GM12878 (cell line): ENCODE measurements at regions not wholly inside any gene's neighbourhood (a gene's known extent, or its start where the extent isn't known, plus 50 kb on each side); places are given as distances from the start of the nearest gene placed in this dataset.
A peak's percentile ranks its signal among the peaks of the same experiment; 100 is the strongest.

Experiments
- ATAC-seq: fragments of 200-7000 bp; cut with Tn5 transposase; 3 replicates; pipeline ENCODE4 v1.9.1; 2020; ENCODE audit warnings: mild to moderate bottlenecking, moderate library complexity
- BruUV-seq: library from RNA; stranded (reverse); fragments of 400-500 nt; replicated peaks from 2 replicates; lab custom pipeline; 2021; lab: Mats Ljungman, UMichigan
- CTCF ChIA-PET: fragments of 300-600 bp; sonication (Branson Sonifier 250); formaldehyde crosslinking; extraction: SDS; loops from one replicate; lab custom pipeline; 2021; ENCODE audit warnings: inconsistent platforms; lab: Yijun Ruan, JAX
- POLR2A ChIA-PET: fragments of 350-600 bp; formaldehyde crosslinking; extraction: SDS; loops from one replicate; lab custom pipeline; 2021; ENCODE audit warnings: inconsistent platforms; lab: Charles Lee
- RAD21 ChIA-PET: fragments of 300-600 bp; sonication (Branson Sonifier 250); formaldehyde crosslinking; loops from one replicate; lab custom pipeline; 2023; ENCODE audit warnings: antibody characterized with exemption; ENCODE audit not compliant: unreplicated experiment; lab: Charles Lee
- SMC1A ChIA-PET: fragments of 300-600 bp; sonication (Branson Sonifier 250); formaldehyde crosslinking; loops from one replicate; lab custom pipeline; 2023; ENCODE audit not compliant: unreplicated experiment, uncharacterized antibody; lab: Charles Lee
- DNase-seq: peaks from one replicate; pipeline ENCODE4 v3.0.0-alpha.2; 2011; ENCODE audit warnings: low read depth, low spot score
- FAIRE-seq: peaks from 3 replicates; lab custom pipeline; 2011; peaks lifted over from hg19 to GRCh38; lab: Jason Lieb, UNC
- H2AFZ ChIP-seq: 2 replicates; pipeline ENCODE4 v1.6.0; 2011; ENCODE audit warnings: low read depth, low read length, control low read depth; ENCODE audit not compliant: control insufficient read depth
- H3K27ac ChIP-seq: 2 replicates; pipeline ENCODE4 v1.5.1; 2011; ENCODE audit warnings: control low read depth; ENCODE audit not compliant: control insufficient read depth, insufficient read depth
- H3K27me3 ChIP-seq, 2 experiments: replicated peaks in 1 of 2; 2 replicates each; pipeline versions ENCODE4 v1.6.0 to v1.6.1; 2011; ENCODE audit warnings: low read length in 1 of 2; ENCODE audit not compliant: control insufficient read depth in 2 of 2, insufficient read depth in 2 of 2
- H3K36me3 ChIP-seq, 2 experiments: 2 replicates each; pipeline ENCODE4 v1.5.1; 2011; ENCODE audit warnings: low read length in 1 of 2; ENCODE audit not compliant: control insufficient read depth in 2 of 2, insufficient read depth in 2 of 2
- H3K4me1 ChIP-seq: 2 replicates; pipeline ENCODE4 v1.6.1; 2011; ENCODE audit warnings: mild to moderate bottlenecking, low read length, moderate library complexity, mixed read lengths; ENCODE audit not compliant: control insufficient read depth, insufficient read depth
- H3K4me2 ChIP-seq: 2 replicates; pipeline ENCODE4 v1.6.0; 2011; ENCODE audit warnings: control low read depth; ENCODE audit not compliant: control insufficient read depth, insufficient read depth
- H3K4me3 ChIP-seq: fragments of 200-600 bp; sonication (generic); 2 replicates; pipeline ENCODE4 v1.5.1; 2016
- H3K79me2 ChIP-seq: 2 replicates; pipeline ENCODE4 v1.6.0; 2011; ENCODE audit warnings: low read length; ENCODE audit not compliant: control insufficient read depth, insufficient read depth
- H3K9ac ChIP-seq: 2 replicates; pipeline ENCODE4 v1.8.0; 2011; ENCODE audit warnings: low read length, control low read depth, mixed read lengths; ENCODE audit not compliant: control insufficient read depth, insufficient read depth
- H3K9me3 ChIP-seq: replicated peaks from 3 replicates; pipeline ENCODE4 v1.5.1; 2011; ENCODE audit warnings: mild to moderate bottlenecking, low read length; ENCODE audit not compliant: control insufficient read depth, insufficient read depth
- H4K20me1 ChIP-seq: 2 replicates; pipeline ENCODE4 v1.6.0; 2011; ENCODE audit not compliant: control insufficient read depth, insufficient read depth
- BMI1 ChIP-seq: fragments of 450-650 bp; IDR thresholded peaks from 2 replicates; pipeline ENCODE4 v1.6.1; 2016; ENCODE audit warnings: mild to moderate bottlenecking, moderate library complexity, borderline replicate concordance
- CBX3 ChIP-seq: fragments of 200-600 bp; sonication (generic); IDR thresholded peaks from 2 replicates; pipeline ENCODE4 v1.6.1; 2016; ENCODE audit warnings: low read depth, borderline replicate concordance
- CREM ChIP-seq: IDR thresholded peaks from 2 replicates; pipeline ENCODE4 v1.6.1; 2014; ENCODE audit warnings: antibody characterized with exemption, low read depth
- EZH2 ChIP-seq: IDR thresholded peaks from 2 replicates; pipeline ENCODE4 v1.6.1; 2012; ENCODE audit warnings: low read depth, mild to moderate bottlenecking, control low read depth, inconsistent platforms, low read length, borderline replicate concordance; ENCODE audit not compliant: control insufficient read depth
- FOXM1 ChIP-seq: IDR thresholded peaks from 2 replicates; pipeline ENCODE4 v1.6.1; 2012; ENCODE audit warnings: low read depth, mild to moderate bottlenecking, inconsistent platforms, low read length, moderate library complexity
- HDGF ChIP-seq: fragments of 450-650 bp; IDR thresholded peaks from 2 replicates; pipeline ENCODE4 v1.6.1; 2016; ENCODE audit warnings: antibody characterized with exemption
- LARP7 ChIP-seq: fragments of 450-650 bp; IDR thresholded peaks from 2 replicates; pipeline ENCODE4 v1.6.1; 2017; ENCODE audit warnings: mild to moderate bottlenecking
- PML ChIP-seq: IDR thresholded peaks from 2 replicates; pipeline ENCODE4 v1.6.1; 2012; ENCODE audit warnings: low read length, inconsistent platforms
- POU2F2 ChIP-seq: IDR thresholded peaks from 3 replicates; pipeline ENCODE4 v1.6.1; 2011; ENCODE audit warnings: low read depth, mild to moderate bottlenecking, low read length, borderline replicate concordance
- RAD21 ChIP-seq: IDR thresholded peaks from 2 replicates; pipeline ENCODE4 v1.6.1; 2011; ENCODE audit warnings: mild to moderate bottlenecking, low read depth, low read length, moderate library complexity; ENCODE audit not compliant: insufficient read depth
- SMAD1 ChIP-seq: fragments of 450-650 bp; IDR thresholded peaks from 2 replicates; pipeline ENCODE4 v1.6.1; 2018; ENCODE audit warnings: mild to moderate bottlenecking, low read depth; ENCODE audit not compliant: partially characterized antibody
- TAF1 ChIP-seq: IDR thresholded peaks from 2 replicates; pipeline ENCODE4 v1.6.1; 2011; ENCODE audit warnings: mild to moderate bottlenecking, low read depth, low read length, borderline replicate concordance
- YBX1 ChIP-seq: fragments of 450-650 bp; IDR thresholded peaks from 2 replicates; pipeline ENCODE4 v1.6.1; 2016; ENCODE audit warnings: antibody characterized with exemption
- ZNF24 ChIP-seq: fragments of 450-650 bp; IDR thresholded peaks from 2 replicates; pipeline ENCODE4 v1.6.1; 2017; ENCODE audit warnings: antibody characterized with exemption, mild to moderate bottlenecking
- ZNF384 ChIP-seq: IDR thresholded peaks from 2 replicates; pipeline ENCODE4 v1.6.1; 2012; ENCODE audit warnings: low read depth, mild to moderate bottlenecking, low read length, improper control_type of control experiment, borderline replicate concordance
- ZZZ3 ChIP-seq: IDR thresholded peaks from 2 replicates; pipeline ENCODE4 v1.6.1; 2011; ENCODE audit warnings: low read depth; ENCODE audit not compliant: control insufficient read depth, insufficient read length
- WGBS: methylation state at CpG from one replicate; pipeline ENCODE4 v1.1.6; 2016; ENCODE audit warnings: low lambda C conversion rate; ENCODE audit not compliant: insufficient replicate concordance, insufficient coverage; ENCODE audit errors: missing lambda C conversion rate; 5-methylcytosine and 5-hydroxymethylcytosine counted together
- in situ Hi-C: fragments of 300-500 bp; cut with MboI; formaldehyde crosslinking; loops from 9 replicates; pipeline ENCODE4 v1.14.3; 2018; ENCODE audit warnings: mixed read lengths
- intact Hi-C: fragments of 100-400 bp; cut with micrococcal nuclease; formaldehyde crosslinking; loops from one replicate; pipeline ENCODE4 v1.14.2; 2022; ENCODE audit not compliant: unreplicated experiment
- TF ChIP-seq, protein P1 (sequence below): IDR thresholded peaks from 2 replicates; pipeline ENCODE4 v1.6.1; 2012; ENCODE audit warnings: low read depth, low read length, improper control_type of control experiment
- TF ChIP-seq, protein P2 (sequence below): fragments of 450-650 bp; IDR thresholded peaks from 2 replicates; pipeline ENCODE4 v1.6.1; 2016; ENCODE audit warnings: mild to moderate bottlenecking
- TF ChIP-seq, protein P3 (sequence below): fragments of 450-650 bp; IDR thresholded peaks from 2 replicates; pipeline ENCODE4 v1.6.1; 2018; ENCODE audit warnings: mild to moderate bottlenecking, low read depth, moderate library complexity; ENCODE audit not compliant: partially characterized antibody
- TF ChIP-seq, protein P4 (sequence below): fragments of 450-650 bp; IDR thresholded peaks from 2 replicates; pipeline ENCODE4 v1.6.1; 2014; ENCODE audit warnings: mild to moderate bottlenecking
- TF ChIP-seq, protein P5 (sequence below): IDR thresholded peaks from 2 replicates; pipeline ENCODE4 v1.6.1; 2012; ENCODE audit warnings: low read depth, low read length, improper control_type of control experiment

DNA sequence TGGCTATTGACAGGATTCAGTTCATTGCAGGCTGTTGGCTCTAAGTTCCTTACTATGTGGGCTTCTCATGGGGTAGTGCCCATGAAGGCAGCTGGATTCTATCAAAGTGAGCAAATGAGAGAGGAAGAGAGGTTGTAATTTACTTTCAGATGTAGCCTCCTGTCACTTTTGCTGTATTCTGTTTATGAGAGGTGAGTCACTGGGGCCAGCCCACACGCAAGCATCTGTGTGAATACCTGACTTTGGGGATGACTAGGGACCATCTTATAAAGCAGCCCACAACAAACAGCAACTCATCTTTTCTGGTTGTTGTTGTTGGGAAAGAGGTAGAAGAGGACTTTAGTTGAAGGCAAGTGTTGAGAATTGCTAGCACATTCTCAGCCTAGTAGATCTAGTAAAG is 506.3 kb upstream of the GRM7 start:
- no peaks in the 10 kb centered on the region for H3K4me1 ChIP-seq
- ChIA-PET RAD21 (no interaction called here), SMC1A (no interaction called here), POLR2A (no interaction called here), CTCF (no interaction called here)
- H3K9me3 ChIP-seq = no peaks in the 10 kb centered on the region
- DNase-seq (no peak), ATAC-seq (peak; percentile 75), FAIRE-seq (no peak)
- H3K36me3 ChIP-seq = no peaks in the 10 kb centered on the region
- no peaks in the 10 kb centered on the region for H3K27me3 ChIP-seq
- H3K9ac ChIP-seq = no peak overlapping the region
- no peak overlapping the region for H3K4me2 ChIP-seq
- H3K27ac ChIP-seq = no peak overlapping the region
- no peak overlapping the region for H2AFZ ChIP-seq
- H4K20me1 ChIP-seq = no peaks in the 10 kb centered on the region
- no peak overlapping the region for H3K4me3 ChIP-seq
- no peaks in the 10 kb centered on the region for H3K79me2 ChIP-seq
- intact Hi-C loops = no loop called here
- BruUV-seq = no TSS peak
- in situ Hi-C loops = no loop called here
- 33% methylated on average over 1 of the region's 1 CpG for WGBS
- TF ChIP-seq, protein P1, sequence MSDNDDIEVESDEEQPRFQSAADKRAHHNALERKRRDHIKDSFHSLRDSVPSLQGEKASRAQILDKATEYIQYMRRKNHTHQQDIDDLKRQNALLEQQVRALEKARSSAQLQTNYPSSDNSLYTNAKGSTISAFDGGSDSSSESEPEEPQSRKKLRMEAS = no peak
- no peak for TF ChIP-seq SMAD1
- TF ChIP-seq, protein P2, sequence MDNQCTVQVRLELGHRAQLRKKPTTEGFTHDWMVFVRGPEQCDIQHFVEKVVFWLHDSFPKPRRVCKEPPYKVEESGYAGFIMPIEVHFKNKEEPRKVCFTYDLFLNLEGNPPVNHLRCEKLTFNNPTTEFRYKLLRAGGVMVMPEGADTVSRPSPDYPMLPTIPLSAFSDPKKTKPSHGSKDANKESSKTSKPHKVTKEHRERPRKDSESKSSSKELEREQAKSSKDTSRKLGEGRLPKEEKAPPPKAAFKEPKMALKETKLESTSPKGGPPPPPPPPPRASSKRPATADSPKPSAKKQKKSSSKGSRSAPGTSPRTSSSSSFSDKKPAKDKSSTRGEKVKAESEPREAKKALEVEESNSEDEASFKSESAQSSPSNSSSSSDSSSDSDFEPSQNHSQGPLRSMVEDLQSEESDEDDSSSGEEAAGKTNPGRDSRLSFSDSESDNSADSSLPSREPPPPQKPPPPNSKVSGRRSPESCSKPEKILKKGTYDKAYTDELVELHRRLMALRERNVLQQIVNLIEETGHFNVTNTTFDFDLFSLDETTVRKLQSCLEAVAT = no peak
- no peak for TF ChIP-seq ZZZ3
- TF ChIP-seq, protein P3, sequence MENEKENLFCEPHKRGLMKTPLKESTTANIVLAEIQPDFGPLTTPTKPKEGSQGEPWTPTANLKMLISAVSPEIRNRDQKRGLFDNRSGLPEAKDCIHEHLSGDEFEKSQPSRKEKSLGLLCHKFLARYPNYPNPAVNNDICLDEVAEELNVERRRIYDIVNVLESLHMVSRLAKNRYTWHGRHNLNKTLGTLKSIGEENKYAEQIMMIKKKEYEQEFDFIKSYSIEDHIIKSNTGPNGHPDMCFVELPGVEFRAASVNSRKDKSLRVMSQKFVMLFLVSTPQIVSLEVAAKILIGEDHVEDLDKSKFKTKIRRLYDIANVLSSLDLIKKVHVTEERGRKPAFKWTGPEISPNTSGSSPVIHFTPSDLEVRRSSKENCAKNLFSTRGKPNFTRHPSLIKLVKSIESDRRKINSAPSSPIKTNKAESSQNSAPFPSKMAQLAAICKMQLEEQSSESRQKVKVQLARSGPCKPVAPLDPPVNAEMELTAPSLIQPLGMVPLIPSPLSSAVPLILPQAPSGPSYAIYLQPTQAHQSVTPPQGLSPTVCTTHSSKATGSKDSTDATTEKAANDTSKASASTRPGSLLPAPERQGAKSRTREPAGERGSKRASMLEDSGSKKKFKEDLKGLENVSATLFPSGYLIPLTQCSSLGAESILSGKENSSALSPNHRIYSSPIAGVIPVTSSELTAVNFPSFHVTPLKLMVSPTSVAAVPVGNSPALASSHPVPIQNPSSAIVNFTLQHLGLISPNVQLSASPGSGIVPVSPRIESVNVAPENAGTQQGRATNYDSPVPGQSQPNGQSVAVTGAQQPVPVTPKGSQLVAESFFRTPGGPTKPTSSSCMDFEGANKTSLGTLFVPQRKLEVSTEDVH = no peak
- TF ChIP-seq POU2F2 = no peak
- TF ChIP-seq PML = no peak
- no peak for TF ChIP-seq ZNF384
- no peak for TF ChIP-seq TAF1
- no peak for TF ChIP-seq RAD21
- TF ChIP-seq ZNF24 = no peak
- no peak for TF ChIP-seq BMI1
- no peak for TF ChIP-seq HDGF
- TF ChIP-seq, protein P4, sequence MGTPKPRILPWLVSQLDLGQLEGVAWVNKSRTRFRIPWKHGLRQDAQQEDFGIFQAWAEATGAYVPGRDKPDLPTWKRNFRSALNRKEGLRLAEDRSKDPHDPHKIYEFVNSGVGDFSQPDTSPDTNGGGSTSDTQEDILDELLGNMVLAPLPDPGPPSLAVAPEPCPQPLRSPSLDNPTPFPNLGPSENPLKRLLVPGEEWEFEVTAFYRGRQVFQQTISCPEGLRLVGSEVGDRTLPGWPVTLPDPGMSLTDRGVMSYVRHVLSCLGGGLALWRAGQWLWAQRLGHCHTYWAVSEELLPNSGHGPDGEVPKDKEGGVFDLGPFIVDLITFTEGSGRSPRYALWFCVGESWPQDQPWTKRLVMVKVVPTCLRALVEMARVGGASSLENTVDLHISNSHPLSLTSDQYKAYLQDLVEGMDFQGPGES = no peak
- peak; percentile 78; the same call in 1 of the 2 replicates for TF ChIP-seq FOXM1
- TF ChIP-seq YBX1 = no peak
- no peak for TF ChIP-seq LARP7
- TF ChIP-seq EZH2 = no peak
- TF ChIP-seq, protein P5, sequence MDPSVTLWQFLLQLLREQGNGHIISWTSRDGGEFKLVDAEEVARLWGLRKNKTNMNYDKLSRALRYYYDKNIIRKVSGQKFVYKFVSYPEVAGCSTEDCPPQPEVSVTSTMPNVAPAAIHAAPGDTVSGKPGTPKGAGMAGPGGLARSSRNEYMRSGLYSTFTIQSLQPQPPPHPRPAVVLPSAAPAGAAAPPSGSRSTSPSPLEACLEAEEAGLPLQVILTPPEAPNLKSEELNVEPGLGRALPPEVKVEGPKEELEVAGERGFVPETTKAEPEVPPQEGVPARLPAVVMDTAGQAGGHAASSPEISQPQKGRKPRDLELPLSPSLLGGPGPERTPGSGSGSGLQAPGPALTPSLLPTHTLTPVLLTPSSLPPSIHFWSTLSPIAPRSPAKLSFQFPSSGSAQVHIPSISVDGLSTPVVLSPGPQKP = no peak
- no peak for TF ChIP-seq CBX3
- TF ChIP-seq CREM = peak; percentile 50; the same call in 1 of the 2 replicates
